Ishikawa (cell line): ENCODE measurements at regions not wholly inside any gene's neighbourhood (a gene's known extent, or its start where the extent isn't known, plus 50 kb on each side); places are given as distances from the start of the nearest gene placed in this dataset.

ENCODE experiments used
- CEBPB ChIP-seq: IDR thresholded peaks from 2 replicates; pipeline ENCODE4 v1.6.1; 2012
- CREB1 ChIP-seq: IDR thresholded peaks from 2 replicates; pipeline ENCODE4 v1.6.1; 2012; ENCODE audit warnings: low read depth
- EGR1 ChIP-seq: IDR thresholded peaks from 2 replicates; pipeline ENCODE4 v1.6.1; 2012
- EP300 ChIP-seq: IDR thresholded peaks from 2 replicates; pipeline ENCODE4 v1.6.1; 2012; ENCODE audit warnings: borderline replicate concordance
- FOXM1 ChIP-seq: IDR thresholded peaks from 2 replicates; pipeline ENCODE4 v1.6.1; 2012; ENCODE audit warnings: low read depth, borderline replicate concordance
- NFIC ChIP-seq: IDR thresholded peaks from 2 replicates; pipeline ENCODE4 v1.6.1; 2012
- RAD21 ChIP-seq: IDR thresholded peaks from 2 replicates; pipeline ENCODE4 v1.6.1; 2012; ENCODE audit warnings: low read depth
- REST ChIP-seq: IDR thresholded peaks from 2 replicates; pipeline ENCODE4 v1.6.1; 2012; ENCODE audit warnings: low read depth, mild to moderate bottlenecking
- TAF1 ChIP-seq: IDR thresholded peaks from 2 replicates; pipeline ENCODE4 v1.6.1; 2012; ENCODE audit warnings: low read depth, mild to moderate bottlenecking
- TCF12 ChIP-seq: IDR thresholded peaks from 2 replicates; pipeline ENCODE4 v1.6.1; 2012; ENCODE audit warnings: low read depth
- TEAD4 ChIP-seq: IDR thresholded peaks from 2 replicates; pipeline ENCODE4 v1.6.1; 2012
- YY1 ChIP-seq: IDR thresholded peaks from 2 replicates; pipeline ENCODE4 v1.6.1; 2012; ENCODE audit warnings: low read depth
- ZBTB7A ChIP-seq: IDR thresholded peaks from 2 replicates; pipeline ENCODE4 v1.6.1; 2012; ENCODE audit warnings: low read depth
- TF ChIP-seq, protein P1 (sequence below): IDR thresholded peaks from 2 replicates; pipeline ENCODE4 v1.6.1; 2012
- TF ChIP-seq, protein P2 (sequence below): IDR thresholded peaks from 2 replicates; pipeline ENCODE4 v1.6.1; 2012

DNA sequence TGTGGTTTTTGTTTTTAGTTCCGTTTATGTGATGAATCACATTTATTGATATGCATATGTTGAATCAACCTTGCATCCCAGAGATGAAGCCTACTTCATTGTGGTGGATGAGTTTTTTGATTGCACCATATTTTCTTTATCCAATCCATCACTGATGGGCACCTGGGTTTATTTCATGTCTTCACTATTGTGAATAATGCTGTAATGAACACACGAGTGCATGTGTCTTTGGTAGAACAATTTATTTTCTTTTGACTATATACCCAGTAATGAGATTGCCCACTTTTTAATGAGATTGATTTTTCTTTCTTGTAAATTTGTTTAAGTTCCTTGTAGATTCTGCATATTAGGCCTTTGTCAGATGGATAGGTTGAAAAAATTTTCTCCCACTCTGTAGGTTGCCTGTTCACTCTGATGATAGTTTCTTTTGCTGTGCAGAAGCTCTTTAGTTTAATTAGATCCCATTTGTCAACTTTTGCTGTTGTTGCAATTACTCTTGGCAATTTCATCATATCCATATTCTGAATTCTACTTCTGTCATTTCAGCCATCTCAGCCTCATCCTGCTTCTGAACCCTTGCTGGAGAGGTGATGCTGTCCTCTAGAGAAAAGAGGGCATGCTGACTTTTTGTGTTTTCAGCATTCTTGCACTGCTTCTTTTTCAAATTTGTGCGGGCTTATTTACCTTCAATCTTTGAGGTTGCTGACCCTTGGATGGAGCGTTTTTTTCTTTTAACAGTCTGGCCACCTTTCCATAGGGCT lies 96.2 kb upstream of the CTAGE1 start:
- no peak for TF ChIP-seq YY1
- TF ChIP-seq, protein P1, sequence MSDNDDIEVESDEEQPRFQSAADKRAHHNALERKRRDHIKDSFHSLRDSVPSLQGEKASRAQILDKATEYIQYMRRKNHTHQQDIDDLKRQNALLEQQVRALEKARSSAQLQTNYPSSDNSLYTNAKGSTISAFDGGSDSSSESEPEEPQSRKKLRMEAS: no peak
- no peak for TF ChIP-seq FOXM1

GRCh38 chr18:22514655-22515054 lies 96.9 kb upstream of the CTAGE1 start:
- TF ChIP-seq TCF12 (no peak), FOXM1 (no peak), TEAD4 (no peak), RAD21 (no peak), REST (no peak)

DNA sequence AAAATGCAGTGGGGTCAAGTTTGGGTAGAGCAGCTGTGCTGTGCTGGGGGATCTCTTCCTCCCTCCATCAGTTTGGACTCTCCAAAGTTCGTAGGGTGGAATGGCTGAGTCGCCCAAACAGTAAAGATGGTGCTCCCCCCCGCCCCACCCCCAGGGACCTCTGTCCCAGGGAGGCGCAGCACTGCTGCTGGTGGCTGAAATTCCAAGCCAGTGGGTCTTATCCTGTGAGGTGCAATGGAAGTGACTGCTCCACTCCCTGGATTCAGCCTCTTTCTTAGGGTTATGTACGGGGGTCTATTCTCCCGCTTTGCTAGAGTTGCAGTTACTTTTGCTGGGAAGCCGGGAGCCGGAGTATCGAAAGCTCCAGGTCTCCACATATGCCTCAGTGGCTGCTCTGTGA lies 97.5 kb upstream of the CTAGE1 start:
- TF ChIP-seq NFIC (no peak), YY1 (no peak), FOXM1 (no peak), TAF1 (no peak), CREB1 (no peak), TCF12 (no peak), RAD21 (no peak), TEAD4 (no peak), ZBTB7A (no peak), CEBPB (no peak)
- TF ChIP-seq, protein P1: no peak
- TF ChIP-seq, protein P2, sequence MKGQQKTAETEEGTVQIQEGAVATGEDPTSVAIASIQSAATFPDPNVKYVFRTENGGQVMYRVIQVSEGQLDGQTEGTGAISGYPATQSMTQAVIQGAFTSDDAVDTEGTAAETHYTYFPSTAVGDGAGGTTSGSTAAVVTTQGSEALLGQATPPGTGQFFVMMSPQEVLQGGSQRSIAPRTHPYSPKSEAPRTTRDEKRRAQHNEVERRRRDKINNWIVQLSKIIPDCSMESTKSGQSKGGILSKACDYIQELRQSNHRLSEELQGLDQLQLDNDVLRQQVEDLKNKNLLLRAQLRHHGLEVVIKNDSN: no peak

DNA sequence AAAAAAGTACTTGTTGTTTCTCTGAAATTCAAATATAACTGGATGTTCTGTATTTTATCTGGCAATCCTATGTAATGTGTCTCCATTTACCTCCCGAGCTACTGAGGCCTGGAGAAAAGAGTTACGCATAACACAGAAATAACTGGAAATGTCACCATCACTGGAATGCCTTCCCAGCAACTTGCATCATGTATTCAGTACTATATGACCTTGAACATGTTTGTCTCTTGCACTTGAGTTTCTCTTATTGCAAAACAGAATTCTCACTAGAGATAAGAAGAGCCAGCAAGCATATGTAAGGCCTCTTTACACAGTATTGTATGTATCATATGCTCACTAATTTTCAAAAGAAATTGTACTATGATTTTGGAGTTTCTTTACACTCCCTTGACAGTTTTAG lies 99.6 kb upstream of the CTAGE1 start:
- TF ChIP-seq YY1 (no peak), TCF12 (no peak), TAF1 (no peak), CEBPB (no peak), CREB1 (no peak), FOXM1 (no peak)

DNA sequence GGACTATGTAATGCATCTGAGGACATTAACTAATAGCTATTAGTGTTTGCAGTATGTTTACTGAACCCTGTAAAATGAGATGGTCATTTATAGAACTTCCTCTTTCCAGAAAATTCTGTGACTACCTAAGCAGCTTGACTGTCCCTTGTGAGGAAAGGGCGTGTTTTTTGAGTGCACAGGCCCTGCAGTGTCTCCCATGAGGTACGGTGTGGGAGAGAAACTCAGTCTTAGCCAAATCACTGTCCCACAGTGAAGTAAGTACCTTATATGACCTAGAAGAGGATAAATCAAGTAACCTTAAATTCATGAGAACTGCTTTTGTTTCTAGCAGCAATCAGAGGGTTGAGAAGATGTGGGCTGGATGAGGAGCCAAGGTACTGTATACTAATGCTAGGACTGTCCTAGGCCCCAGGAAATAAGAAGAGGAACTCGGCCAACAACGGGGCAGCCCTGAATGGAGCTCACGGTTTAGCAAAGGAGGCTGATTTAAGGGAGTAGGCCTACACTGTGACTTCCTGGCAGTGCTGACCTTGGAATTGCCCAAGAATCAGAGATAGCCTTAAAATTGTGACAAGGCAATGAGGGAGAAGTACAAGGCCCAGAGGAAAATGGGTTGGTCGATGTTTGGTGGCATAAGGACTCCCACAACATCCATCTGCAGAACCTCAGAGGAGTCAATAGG lies 103.5 kb upstream of the CTAGE1 start:
- TF ChIP-seq YY1 (no peak), EGR1 (no peak), REST (no peak)
- TF ChIP-seq, protein P2: no peak
- TF ChIP-seq, protein P1: no peak

GRCh38 chr18:22523481-22523880 lies 105.8 kb upstream of the CTAGE1 start:
- TF ChIP-seq CREB1: no peak
- no peak for TF ChIP-seq FOXM1
- TF ChIP-seq ZBTB7A: no peak
- no peak for TF ChIP-seq TAF1
- TF ChIP-seq EGR1: no peak
- TF ChIP-seq EP300: no peak
- no peak for TF ChIP-seq NFIC
- TF ChIP-seq TCF12: no peak
- TF ChIP-seq TEAD4: no peak
- TF ChIP-seq, protein P1: no peak

DNA sequence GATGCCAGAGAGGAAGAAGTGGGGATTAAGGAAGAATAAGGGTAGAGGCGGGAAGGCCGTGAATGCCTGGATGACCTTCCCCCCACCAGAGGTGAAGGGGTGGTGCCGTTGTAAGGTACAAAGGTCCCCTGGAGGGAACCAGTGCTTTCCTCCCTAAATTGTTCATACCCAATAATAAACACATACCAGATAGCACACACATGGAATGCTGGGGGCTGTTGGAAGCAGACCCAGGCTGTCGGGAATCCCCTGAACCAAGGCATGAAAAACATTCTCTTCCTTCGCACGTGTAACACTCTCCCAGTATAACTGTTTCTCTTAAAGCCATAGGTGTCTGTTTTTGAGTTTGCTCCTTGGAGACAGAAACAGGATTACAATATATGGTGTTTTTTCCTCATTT lies 107.1 kb upstream of the CTAGE1 start:
- TF ChIP-seq, protein P2: no peak
- TF ChIP-seq ZBTB7A (no peak), REST (no peak), RAD21 (no peak), EP300 (no peak), EGR1 (no peak), CREB1 (no peak), YY1 (no peak)
- TF ChIP-seq, protein P1: no peak
